Thymus (tissue), 11 donors: ENCODE measurements at regions not wholly inside any gene's neighbourhood (a gene's known extent, or its start where the extent isn't known, plus 50 kb on each side); places are given as distances from the start of the nearest gene placed in this dataset.

Experiments used
- DNase-seq, 9 donors: peaks; one replicate each; pipeline ENCODE4 v3.0.0-alpha.2; 2013; ENCODE audit warnings: low spot score in 9 of 9, low read depth in 6 of 9, missing footprints in 1 of 9
- H3K27ac ChIP-seq, 2 donors: one replicate each; pipeline ENCODE4 v1.5.1; 2013; ENCODE audit warnings: control low read depth in 1 of 2, low read depth in 1 of 2, low read length in 1 of 2, mild to moderate bottlenecking in 1 of 2, moderate library complexity in 1 of 2
- H3K27me3 ChIP-seq, 2 donors: one replicate each; pipeline ENCODE4 v1.5.1; 2013; ENCODE audit warnings: low read length in 1 of 2; ENCODE audit not compliant: control insufficient read depth in 2 of 2, insufficient read depth in 1 of 2
- H3K36me3 ChIP-seq, 2 donors: one replicate each; pipeline ENCODE4 v1.5.1; 2013; ENCODE audit warnings: low read length in 1 of 2, mild to moderate bottlenecking in 1 of 2, moderate library complexity in 1 of 2; ENCODE audit not compliant: control insufficient read depth in 2 of 2, insufficient read depth in 2 of 2
- H3K4me1 ChIP-seq, 2 donors: one replicate each; pipeline ENCODE4 v1.5.1; 2013; ENCODE audit warnings: low read length in 2 of 2; ENCODE audit not compliant: control insufficient read depth in 2 of 2, insufficient read depth in 2 of 2
- H3K4me3 ChIP-seq, 2 donors: one replicate each; pipeline ENCODE4 v1.5.1; 2013; ENCODE audit warnings: low read length in 2 of 2, control low read depth in 1 of 2, mild to moderate bottlenecking in 1 of 2
- H3K9me3 ChIP-seq, 2 donors: one replicate each; pipeline ENCODE4 v1.5.1; 2013; ENCODE audit warnings: low read length in 1 of 2, mild to moderate bottlenecking in 1 of 2; ENCODE audit not compliant: control insufficient read depth in 2 of 2, insufficient read depth in 1 of 2
- WGBS: extraction: QIAGEN DNeasy Blood & Tissue Kit; methylation state at CpG from one replicate; pipeline ENCODE4 v1.1.7; 2013; 5-methylcytosine and 5-hydroxymethylcytosine counted together
- donor health status: healthy.

DNA sequence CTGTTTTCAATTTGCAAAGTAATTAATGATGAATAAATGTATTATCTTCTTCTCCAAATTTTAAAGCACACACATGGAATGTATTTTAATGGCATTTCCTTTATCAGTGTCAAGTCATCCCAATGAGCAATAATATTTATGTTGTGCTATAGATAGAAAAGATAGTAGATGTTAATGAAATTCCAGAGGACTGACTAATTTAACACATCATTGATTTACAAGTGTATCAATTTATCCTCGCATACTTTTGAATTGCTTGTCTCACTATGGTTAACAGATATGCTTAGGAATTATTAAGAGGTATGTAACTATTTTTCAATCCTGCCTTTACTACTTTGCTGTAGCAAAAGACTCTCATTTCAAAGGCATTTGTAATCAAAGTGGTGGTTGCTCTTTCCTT lies 842.9 kb downstream of the SLC6A15 start:
- H3K9me3 ChIP-seq: no peaks in the 10 kb centered on the region
- 94% methylated on average over 1 of the region's 1 CpG for WGBS
- no peaks in the 10 kb centered on the region for H3K27me3 ChIP-seq
- no peak for DNase-seq
- H3K36me3 ChIP-seq: no peaks in the 10 kb centered on the region
- no peaks in the 10 kb centered on the region for H3K4me1 ChIP-seq
- no peak overlapping the region for H3K27ac ChIP-seq
- no peak overlapping the region for H3K4me3 ChIP-seq

DNA sequence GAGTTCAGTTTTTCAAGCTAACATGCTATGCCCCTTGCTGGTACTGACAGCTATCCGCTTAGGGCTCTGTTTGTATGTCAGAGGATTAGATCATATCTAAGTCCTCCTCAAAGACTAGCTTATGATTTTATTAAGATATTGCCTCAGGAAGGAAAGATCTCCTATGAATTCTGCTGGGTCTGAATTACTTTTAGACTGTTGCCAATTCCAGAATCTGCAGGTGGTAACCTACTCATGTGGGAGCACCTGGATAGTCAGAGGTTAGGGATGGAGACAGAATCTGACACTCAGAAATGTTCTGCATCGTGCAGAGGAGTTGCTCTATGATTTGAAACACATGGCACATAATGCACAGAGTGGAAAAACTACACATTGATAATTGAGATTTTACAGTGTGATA lies 843.4 kb downstream of the SLC6A15 start:
- Histone ChIP-seq H3K4me1 (no peaks in the 10 kb centered on the region), H3K9me3 (no peaks in the 10 kb centered on the region), H3K4me3 (no peak overlapping the region), H3K27ac (no peak overlapping the region), H3K27me3 (no peaks in the 10 kb centered on the region), H3K36me3 (no peaks in the 10 kb centered on the region)
- no peak for DNase-seq
- WGBS: 69% methylated on average over 2 of the region's 2 CpGs

DNA sequence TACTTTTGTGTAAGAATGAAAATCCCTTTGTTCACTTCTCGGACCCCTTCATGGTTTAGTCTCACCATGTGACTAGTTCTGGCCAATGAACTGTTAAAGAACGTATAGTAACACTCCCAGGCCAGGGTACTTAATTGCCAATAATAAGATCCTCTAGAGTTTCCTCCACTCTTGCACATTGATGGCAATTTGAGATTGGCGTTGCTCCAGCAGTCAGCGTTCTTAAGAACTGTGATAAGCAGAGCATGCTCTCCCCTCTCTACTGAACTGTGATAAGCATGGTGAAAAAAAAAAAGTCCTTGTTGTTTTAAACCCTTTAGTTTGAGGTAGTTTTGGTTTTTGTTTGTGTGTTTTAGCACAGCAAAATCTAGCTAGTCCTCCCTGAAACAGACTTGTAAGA lies 854.5 kb downstream of the SLC6A15 start:
- Histone ChIP-seq H3K4me3 (no peak overlapping the region), H3K9me3 (peaks cover 0 to 4% of the 10 kb centered on the region in 2 donors), H3K4me1 (no peaks in the 10 kb centered on the region), H3K27me3 (no peaks in the 10 kb centered on the region), H3K36me3 (no peaks in the 10 kb centered on the region), H3K27ac (no peak overlapping the region)
- 83% methylated on average over 4 of the region's 4 CpGs for WGBS
- DNase-seq: no peak

DNA sequence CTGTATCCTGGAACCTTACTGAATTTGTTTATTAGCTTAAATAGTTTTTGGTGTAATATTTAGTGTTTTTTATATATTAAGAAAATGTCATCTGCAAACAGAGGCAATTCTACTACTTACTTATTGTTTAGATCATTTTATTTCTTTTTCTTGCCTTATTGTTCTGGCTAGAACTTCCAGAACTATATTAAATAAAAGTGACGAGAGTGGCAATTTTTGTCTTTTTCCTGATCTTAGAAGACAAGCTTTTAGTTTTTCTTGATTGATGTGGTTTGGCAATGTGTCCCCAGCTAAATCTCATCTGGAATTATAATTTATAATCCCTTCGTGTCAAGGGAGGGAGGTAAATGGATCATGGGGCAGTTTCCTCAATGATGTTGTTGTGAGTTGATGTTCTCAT lies 857.8 kb downstream of the SLC6A15 start:
- H3K36me3 ChIP-seq: no peaks in the 10 kb centered on the region
- no peaks in the 10 kb centered on the region for H3K27me3 ChIP-seq
- DNase-seq: no peak
- H3K4me3 ChIP-seq: no peak overlapping the region
- no peaks in the 10 kb centered on the region for H3K4me1 ChIP-seq
- 93% methylated on average over 2 of the region's 2 CpGs for WGBS
- H3K27ac ChIP-seq: no peak overlapping the region
- H3K9me3 ChIP-seq: peaks cover 0 to 4% of the 10 kb centered on the region in 2 donors

DNA sequence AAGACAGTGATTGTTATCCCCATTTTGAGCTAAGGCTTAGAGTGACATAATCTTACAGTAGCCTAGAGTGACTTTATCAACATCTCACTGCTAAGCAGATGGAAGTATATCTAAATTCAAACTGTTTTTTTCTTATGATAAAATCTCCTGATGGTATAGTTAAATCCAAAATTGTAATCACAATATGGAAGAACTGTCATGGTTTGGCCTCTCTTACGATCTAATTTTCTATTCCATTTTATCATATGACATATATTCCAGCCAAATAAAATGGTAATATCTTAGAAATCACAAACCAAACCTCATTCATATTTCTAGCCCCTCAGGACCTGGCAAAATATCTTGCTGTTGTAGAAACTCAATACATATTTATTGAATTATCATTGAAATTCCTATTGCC lies 864.7 kb downstream of the SLC6A15 start:
- H3K36me3 ChIP-seq: no peaks in the 10 kb centered on the region
- peaks cover 0 to 13% of the 10 kb centered on the region in 2 donors for H3K9me3 ChIP-seq
- no peaks in the 10 kb centered on the region for H3K4me1 ChIP-seq
- 93% methylated on average over 1 of the region's 1 CpG for WGBS
- H3K27ac ChIP-seq: no peak overlapping the region
- no peak for DNase-seq
- H3K4me3 ChIP-seq: no peak overlapping the region
- no peaks in the 10 kb centered on the region for H3K27me3 ChIP-seq

DNA sequence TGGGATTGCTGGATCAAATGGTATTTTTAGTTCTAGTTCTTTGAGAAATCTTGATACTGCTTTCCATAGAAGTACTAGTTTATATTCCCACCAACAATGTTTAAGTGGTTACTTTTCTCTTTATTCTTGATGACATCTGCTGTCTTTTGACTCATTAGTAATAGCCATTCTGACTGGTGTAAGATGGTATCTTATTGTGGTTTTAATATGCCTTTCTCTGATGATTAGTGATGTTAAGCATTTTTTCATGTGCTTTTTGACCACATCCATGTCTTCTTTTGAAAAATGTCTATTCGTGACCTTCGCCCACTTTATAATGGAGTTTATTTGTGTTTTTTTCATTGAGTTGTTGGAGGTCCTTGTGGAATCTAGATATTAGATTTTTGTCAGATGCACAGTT lies 865.7 kb downstream of the SLC6A15 start:
- Histone ChIP-seq H3K4me1 (no peaks in the 10 kb centered on the region), H3K4me3 (no peak overlapping the region), H3K36me3 (no peaks in the 10 kb centered on the region), H3K27ac (no peak overlapping the region), H3K27me3 (no peaks in the 10 kb centered on the region), H3K9me3 (peaks cover 0 to 13% of the 10 kb centered on the region in 2 donors)
- 93% methylated on average over 2 of the region's 2 CpGs for WGBS
- no peak for DNase-seq

DNA sequence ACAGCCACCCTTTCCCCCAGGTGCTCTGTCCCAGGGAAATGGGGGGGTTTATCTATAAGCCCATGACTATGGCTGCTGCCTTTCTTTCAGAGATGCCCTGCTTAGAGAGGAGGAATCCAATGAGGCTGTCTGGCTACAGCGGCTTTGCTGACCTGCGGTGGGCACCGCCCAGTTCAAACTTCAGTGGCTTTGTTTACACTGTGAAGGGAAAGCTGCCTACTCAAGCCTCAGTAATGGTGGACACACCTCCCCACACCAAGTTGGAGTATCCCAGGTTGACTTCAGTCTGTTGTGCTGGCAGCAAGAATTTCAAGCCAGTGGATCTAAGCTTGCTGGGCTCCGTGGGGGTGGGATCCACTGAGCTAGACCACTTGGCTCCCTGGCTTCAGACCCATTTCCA lies 869.2 kb downstream of the SLC6A15 start:
- no peak for DNase-seq
- Histone ChIP-seq H3K4me3 (no peak overlapping the region), H3K27ac (no peak overlapping the region), H3K36me3 (no peaks in the 10 kb centered on the region), H3K27me3 (no peaks in the 10 kb centered on the region), H3K9me3 (peaks cover 0 to 13% of the 10 kb centered on the region in 2 donors), H3K4me1 (no peaks in the 10 kb centered on the region)
- WGBS: 94% methylated on average over 4 of the region's 4 CpGs

DNA sequence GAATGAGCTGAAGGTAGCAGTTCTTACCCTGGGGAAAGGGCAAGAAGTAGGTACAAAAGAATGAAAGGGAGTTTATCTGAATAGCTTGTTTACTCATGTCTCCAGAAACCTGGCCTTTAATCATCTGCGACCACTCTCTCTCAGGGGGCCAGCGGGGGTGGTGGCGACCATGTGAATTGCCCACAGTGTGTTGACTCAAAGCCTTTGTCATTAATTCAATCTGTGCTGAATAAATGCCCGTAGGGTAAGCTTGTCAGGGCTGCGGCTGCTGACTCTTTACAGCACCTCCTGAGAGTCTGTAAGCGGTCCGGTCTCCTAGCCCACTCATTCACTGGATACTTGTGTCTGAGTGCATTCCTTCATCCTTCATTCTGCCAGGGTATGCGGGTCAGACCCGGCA lies 874.4 kb downstream of the SLC6A15 start:
- Histone ChIP-seq H3K4me3 (no peak overlapping the region), H3K27me3 (no peaks in the 10 kb centered on the region), H3K27ac (no peak overlapping the region), H3K9me3 (peaks cover 0 to 5% of the 10 kb centered on the region in 2 donors), H3K36me3 (no peaks in the 10 kb centered on the region), H3K4me1 (no peaks in the 10 kb centered on the region)
- WGBS: 87% methylated on average over 9 of the region's 9 CpGs
- no peak for DNase-seq

DNA sequence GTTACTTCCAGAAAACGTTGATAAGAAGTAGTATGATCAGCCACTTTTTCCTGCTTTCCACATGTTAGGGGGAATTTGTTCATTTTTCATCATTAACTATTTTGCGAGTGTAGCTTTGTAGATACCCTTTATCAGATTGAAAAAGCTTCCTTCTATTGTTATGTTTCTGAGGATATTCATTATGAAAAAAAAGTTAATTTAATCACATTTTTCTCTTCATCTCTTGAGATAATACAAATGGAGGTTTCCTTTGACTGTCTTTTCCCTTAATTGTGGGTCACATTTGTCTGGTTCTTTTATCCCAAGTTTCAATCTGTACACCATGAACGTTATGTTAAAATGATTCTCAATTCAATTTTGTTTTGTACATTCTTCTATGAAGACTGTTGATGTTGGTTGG lies 875.7 kb downstream of the SLC6A15 start:
- no peaks in the 10 kb centered on the region for H3K36me3 ChIP-seq
- H3K27me3 ChIP-seq: no peaks in the 10 kb centered on the region
- peaks cover 0 to 12% of the 10 kb centered on the region in 2 donors for H3K9me3 ChIP-seq
- no peaks in the 10 kb centered on the region for H3K4me1 ChIP-seq
- DNase-seq: no peak
- H3K27ac ChIP-seq: no peak overlapping the region
- 68% methylated on average over 3 of the region's 3 CpGs for WGBS
- H3K4me3 ChIP-seq: no peak overlapping the region

DNA sequence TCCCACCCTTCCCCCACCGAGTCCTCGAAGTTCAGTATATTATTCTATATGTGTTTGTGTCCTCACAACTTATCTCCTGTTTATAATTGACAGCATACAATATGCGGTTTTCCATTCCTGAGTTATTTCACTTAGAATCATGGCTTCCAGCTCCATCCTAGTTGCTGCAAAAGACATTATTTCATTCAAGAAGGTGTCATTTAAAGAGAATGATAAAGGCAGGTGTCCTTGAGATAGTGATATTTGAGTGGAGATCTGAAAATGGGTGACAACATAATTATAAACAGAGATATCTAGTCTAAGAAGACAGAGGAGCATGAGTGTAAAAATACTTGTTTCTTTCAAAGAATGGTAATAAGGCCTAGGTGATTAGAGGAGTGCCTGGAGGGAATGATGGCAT lies 876.8 kb downstream of the SLC6A15 start:
- Histone ChIP-seq H3K9me3 (peaks cover 0 to 12% of the 10 kb centered on the region in 2 donors), H3K36me3 (no peaks in the 10 kb centered on the region), H3K27ac (no peak overlapping the region), H3K27me3 (no peaks in the 10 kb centered on the region), H3K4me3 (no peak overlapping the region), H3K4me1 (no peaks in the 10 kb centered on the region)
- 93% methylated on average over 3 of the region's 3 CpGs for WGBS
- DNase-seq: no peak
